ENCODE measurements at regions not wholly inside any gene's neighbourhood (a gene's known extent, or its start where the extent isn't known, plus 50 kb on each side); places are given as distances from the start of the nearest gene placed in this dataset.

GRCh38 chr12:75581515-75581914 lies 70.1 kb upstream of the KRR1 start:
- no peak for DNase-seq

DNA sequence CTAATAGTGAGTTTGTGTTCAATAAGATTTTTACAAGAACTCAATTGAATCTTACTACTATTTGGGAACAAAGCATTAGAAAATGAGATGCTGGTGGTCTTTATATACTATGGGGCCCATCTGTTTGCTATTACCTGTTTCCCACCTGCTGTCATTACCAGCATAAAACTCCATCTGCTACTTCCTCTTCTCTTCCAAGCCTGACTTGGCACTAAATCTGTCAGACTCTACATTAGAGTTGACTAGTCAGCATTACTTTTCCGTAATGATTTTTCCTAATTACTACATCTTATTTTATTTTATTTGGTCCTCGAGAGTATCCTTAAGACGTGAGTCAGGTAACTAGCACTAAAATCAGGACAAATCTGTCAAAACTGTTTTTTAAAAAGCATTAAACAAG lies 68.1 kb upstream of the KRR1 start:
- no peak for DNase-seq

GRCh38 chr12:75578546-75578945 lies 67.1 kb upstream of the KRR1 start:
- DNase-seq: no peak

DNA sequence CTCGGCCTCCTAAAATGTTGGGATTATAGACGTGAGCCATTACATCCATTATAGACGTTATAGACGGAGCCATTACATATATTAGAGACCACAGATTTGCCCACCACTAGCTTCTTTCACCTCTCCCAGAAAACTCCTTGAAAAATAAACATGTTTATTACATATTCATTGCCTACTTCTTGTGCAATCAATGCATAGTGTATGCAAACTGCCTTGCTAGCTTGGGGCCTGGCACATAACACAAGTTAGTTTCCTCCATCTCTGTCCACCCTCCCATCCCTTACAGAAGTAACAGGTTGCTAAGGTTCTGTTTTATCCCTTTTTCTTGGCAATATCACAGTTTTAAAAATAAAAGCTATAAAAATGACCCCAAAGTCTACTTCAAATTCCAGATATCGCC lies 66.4 kb upstream of the KRR1 start:
- no peak for DNase-seq

- no peak for DNase-seq
These were observed 60.3 kb upstream of the KRR1 start for GRCh38 chr12:75571656-75572205.

GRCh38 chr12:75571204-75571603 lies 59.8 kb upstream of the KRR1 start:
- DNase-seq: no peak

DNA sequence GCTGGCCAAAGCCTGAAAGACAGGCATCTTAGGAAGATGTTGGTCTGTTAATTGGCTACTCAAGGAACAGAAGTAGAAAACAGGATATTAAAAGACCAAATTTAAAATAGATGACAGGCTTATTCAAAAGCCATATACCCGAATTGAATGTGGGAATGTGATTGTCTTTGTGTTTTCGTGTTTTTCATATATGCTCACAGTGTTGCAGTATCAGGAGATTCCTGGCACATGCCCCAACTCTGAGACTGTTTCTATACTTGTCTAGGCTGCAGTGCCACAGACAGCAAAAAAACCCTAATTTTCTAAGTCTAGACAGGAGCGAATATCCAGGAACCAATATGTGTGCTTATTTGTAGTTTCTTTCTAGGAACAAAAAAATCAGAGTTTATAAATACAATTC lies 57.4 kb upstream of the KRR1 start:
- no peak for DNase-seq

- no peak for DNase-seq
These were observed 57.0 kb upstream of the KRR1 start for GRCh38 chr12:75568393-75568792.

DNA sequence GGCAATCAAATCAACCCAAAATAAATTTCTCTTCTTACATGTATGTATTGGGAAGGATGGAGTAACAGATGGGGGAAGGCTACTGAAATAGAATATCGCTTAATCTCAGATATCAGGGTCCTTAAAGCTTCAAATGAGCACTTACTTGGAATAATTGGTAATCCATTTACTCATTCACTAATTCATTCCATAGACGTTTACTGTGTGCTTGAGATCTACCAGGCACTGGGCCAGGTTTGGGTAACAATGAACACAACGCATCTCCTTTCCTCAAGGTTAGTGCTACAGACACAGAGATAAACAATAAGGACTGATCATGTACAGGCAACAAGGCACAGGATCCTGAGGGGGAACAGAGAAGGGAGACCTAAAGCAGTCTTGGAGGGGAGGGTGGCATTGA lies 54.4 kb upstream of the KRR1 start:
- no peak for DNase-seq

- no peak for DNase-seq
These were observed 53.4 kb upstream of the KRR1 start for GRCh38 chr12:75564852-75565251.

GRCh38 chr12:75564398-75564797 lies 53.0 kb upstream of the KRR1 start:
- no peak for DNase-seq

DNA sequence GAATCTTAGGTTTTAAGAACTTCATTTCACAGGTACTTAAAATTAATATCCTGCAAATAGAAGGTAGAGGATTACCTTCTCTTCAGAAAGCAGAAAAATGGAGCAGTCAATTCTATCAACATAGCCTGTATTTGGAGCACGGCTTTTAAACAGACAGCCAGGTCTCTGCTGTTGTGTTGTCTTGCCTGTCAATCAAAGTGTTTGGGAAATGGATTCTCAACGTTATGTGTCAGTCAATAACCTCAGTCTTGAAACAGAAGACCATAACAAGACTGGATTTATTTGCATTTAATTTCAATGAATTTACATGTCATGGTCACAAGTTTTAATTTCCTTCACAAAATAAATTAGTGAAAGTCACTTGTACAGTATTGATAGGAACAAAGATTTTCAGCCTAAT lies 51.9 kb upstream of the KRR1 start:
- DNase-seq: no peak

DNA sequence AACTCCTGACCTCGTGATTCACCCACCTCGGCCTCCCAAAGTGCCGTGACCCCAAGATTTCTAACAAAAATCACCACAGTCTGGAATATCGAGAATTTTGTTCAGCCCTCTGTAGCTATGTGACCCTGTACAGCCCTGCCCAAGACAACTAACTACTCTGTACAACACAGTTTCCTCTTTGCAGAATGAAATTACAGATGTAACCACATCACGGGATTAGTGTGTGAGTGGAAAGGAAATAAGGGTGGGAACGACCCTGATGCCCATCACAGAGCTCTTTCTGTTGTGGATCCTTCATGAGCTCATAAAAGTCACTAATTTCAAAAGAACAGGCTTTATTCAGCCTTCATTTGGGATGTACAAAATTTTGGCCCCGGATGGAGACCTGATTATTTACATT lies 50.5 kb upstream of the KRR1 start:
- no peak for DNase-seq

All from amniotic stem cell (primary cell).